ENCODE measurements at regions not wholly inside any gene's neighbourhood (a gene's known extent, or its start where the extent isn't known, plus 50 kb on each side); places are given as distances from the start of the nearest gene placed in this dataset.

DNA sequence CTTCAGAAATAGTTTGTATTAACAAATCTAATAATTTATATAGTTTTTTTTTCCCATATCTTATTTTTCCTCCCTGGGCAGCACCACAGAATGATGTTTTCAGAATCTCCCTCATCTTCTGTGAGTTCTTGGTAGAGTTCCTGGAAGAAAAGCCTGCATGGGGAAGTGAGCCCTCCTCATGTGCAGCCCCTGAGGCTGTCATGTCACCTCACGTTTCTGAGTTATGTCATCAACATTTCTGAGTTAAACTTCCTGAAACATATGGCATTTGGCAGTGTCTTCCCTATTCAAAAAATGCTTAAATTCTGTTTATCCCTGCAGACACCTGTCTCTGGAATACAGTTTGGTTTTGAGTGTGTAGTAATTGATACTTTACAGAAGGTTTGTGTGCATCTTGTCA, 979.0 kb downstream of the TMEM121 start:
- H3K9me3 ChIP-seq (ENCODE audit: insufficient read depth, low read depth, low read length) = peaks cover 3% of the 10 kb centered on the region
- peaks cover 11% of the 10 kb centered on the region for H3K9me3 Mint-ChIP-seq (ENCODE audit: unreplicated experiment)

DNA sequence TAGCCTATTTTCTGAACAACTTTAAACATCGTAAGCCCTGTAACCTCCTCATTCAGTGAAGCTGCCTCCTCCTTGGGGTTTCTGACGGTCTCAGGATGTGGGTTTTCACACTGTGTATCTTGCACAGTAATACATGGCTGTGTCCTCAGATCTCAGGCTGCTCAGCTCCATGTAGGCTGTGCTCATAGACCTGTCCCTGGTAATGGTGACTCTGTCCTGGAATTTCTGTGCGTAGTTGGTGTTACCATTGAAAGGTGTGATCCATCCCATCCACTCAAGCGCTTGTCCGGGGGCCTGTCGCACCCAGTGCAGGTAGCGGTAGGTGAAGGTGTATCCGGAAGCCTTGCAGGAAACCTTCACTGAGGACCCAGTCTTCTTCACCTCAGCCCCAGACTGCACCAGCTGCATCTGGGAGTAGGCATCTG, 980.5 kb downstream of the TMEM121 start:
- H3K79me2 ChIP-seq (ENCODE audit: insufficient read depth, low read length) = no peaks in the 10 kb centered on the region
- no peaks in the 10 kb centered on the region for H3K27me3 ChIP-seq (ENCODE audit: insufficient read depth, low read length)
- H3K4me3 Mint-ChIP-seq (ENCODE audit: unreplicated experiment) = no peak overlapping the region
- H3K36me3 ChIP-seq (ENCODE audit: insufficient read depth, low read length) = no peaks in the 10 kb centered on the region
- FAIRE-seq (no peak), DNase-seq (ENCODE audit: low read depth) (no peak)
- no peaks in the 10 kb centered on the region for H3K36me3 Mint-ChIP-seq (ENCODE audit: low read depth, unreplicated experiment)
- no peaks in the 10 kb centered on the region for H4K20me1 ChIP-seq (ENCODE audit: insufficient read depth, low read length)
- no peak overlapping the region for H3K4me2 ChIP-seq (ENCODE audit: low read length)
- no peak overlapping the region for H2AFZ ChIP-seq (ENCODE audit: low read depth, low read length)
- TF ChIP-seq EZH2 (IDR thresholded peaks at IDR 0.05; ENCODE audit: insufficient read depth, low read length) = no peak
- TF ChIP-seq, protein P1, sequence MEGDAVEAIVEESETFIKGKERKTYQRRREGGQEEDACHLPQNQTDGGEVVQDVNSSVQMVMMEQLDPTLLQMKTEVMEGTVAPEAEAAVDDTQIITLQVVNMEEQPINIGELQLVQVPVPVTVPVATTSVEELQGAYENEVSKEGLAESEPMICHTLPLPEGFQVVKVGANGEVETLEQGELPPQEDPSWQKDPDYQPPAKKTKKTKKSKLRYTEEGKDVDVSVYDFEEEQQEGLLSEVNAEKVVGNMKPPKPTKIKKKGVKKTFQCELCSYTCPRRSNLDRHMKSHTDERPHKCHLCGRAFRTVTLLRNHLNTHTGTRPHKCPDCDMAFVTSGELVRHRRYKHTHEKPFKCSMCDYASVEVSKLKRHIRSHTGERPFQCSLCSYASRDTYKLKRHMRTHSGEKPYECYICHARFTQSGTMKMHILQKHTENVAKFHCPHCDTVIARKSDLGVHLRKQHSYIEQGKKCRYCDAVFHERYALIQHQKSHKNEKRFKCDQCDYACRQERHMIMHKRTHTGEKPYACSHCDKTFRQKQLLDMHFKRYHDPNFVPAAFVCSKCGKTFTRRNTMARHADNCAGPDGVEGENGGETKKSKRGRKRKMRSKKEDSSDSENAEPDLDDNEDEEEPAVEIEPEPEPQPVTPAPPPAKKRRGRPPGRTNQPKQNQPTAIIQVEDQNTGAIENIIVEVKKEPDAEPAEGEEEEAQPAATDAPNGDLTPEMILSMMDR (IDR thresholded peaks at IDR 0.05; ENCODE audit: insufficient read depth, low read depth, low read length) = no peak
- no peak overlapping the region for H3K27ac ChIP-seq (ENCODE audit: low read depth, low read length)
- no peak overlapping the region for H3K27ac Mint-ChIP-seq (ENCODE audit: unreplicated experiment)
- no peaks in the 10 kb centered on the region for H3K27me3 Mint-ChIP-seq (ENCODE audit: low read depth, unreplicated experiment)
- peaks cover 6% of the 10 kb centered on the region for H3K9me3 ChIP-seq (ENCODE audit: insufficient read depth, low read depth, low read length)
- H3K4me3 ChIP-seq (ENCODE audit: insufficient read depth, low read depth, low read length) = no peak overlapping the region
- H3K9ac ChIP-seq (ENCODE audit: low read length) = no peak overlapping the region
- no peaks in the 10 kb centered on the region for H3K4me1 Mint-ChIP-seq (ENCODE audit: low read depth, unreplicated experiment)
- peaks cover 16% of the 10 kb centered on the region for H3K9me3 Mint-ChIP-seq (ENCODE audit: unreplicated experiment)
- no peaks in the 10 kb centered on the region for H3K4me1 ChIP-seq (ENCODE audit: insufficient read depth, low read length)

More for the DNA sequence above, 979.0 kb downstream of the TMEM121 start:
- no peaks in the 10 kb centered on the region for H3K79me2 ChIP-seq (ENCODE audit: insufficient read depth, low read length)
- H3K36me3 ChIP-seq (ENCODE audit: insufficient read depth, low read length) = no peaks in the 10 kb centered on the region
- H3K9ac ChIP-seq (ENCODE audit: low read length) = no peak overlapping the region
- no peaks in the 10 kb centered on the region for H3K27me3 Mint-ChIP-seq (ENCODE audit: low read depth, unreplicated experiment)
- H4K20me1 ChIP-seq (ENCODE audit: insufficient read depth, low read length) = no peaks in the 10 kb centered on the region
- H2AFZ ChIP-seq (ENCODE audit: low read depth, low read length) = no peak overlapping the region
- H3K27ac ChIP-seq (ENCODE audit: low read depth, low read length) = no peak overlapping the region
- DNase-seq (ENCODE audit: low read depth) (no peak), FAIRE-seq (no peak)
- H3K4me1 ChIP-seq (ENCODE audit: insufficient read depth, low read length) = no peaks in the 10 kb centered on the region
- H3K4me3 Mint-ChIP-seq (ENCODE audit: unreplicated experiment) = no peak overlapping the region
- no peaks in the 10 kb centered on the region for H3K27me3 ChIP-seq (ENCODE audit: insufficient read depth, low read length)
- H3K4me2 ChIP-seq (ENCODE audit: low read length) = no peak overlapping the region
- no peak overlapping the region for H3K27ac Mint-ChIP-seq (ENCODE audit: unreplicated experiment)
- H3K4me1 Mint-ChIP-seq (ENCODE audit: low read depth, unreplicated experiment) = no peaks in the 10 kb centered on the region
- H3K36me3 Mint-ChIP-seq (ENCODE audit: low read depth, unreplicated experiment) = no peaks in the 10 kb centered on the region
- TF ChIP-seq, protein P1 (IDR thresholded peaks at IDR 0.05; ENCODE audit: insufficient read depth, low read depth, low read length) = no peak
- TF ChIP-seq EZH2 (IDR thresholded peaks at IDR 0.05; ENCODE audit: insufficient read depth, low read length) = no peak
- H3K4me3 ChIP-seq (ENCODE audit: insufficient read depth, low read depth, low read length) = no peak overlapping the region

DNA sequence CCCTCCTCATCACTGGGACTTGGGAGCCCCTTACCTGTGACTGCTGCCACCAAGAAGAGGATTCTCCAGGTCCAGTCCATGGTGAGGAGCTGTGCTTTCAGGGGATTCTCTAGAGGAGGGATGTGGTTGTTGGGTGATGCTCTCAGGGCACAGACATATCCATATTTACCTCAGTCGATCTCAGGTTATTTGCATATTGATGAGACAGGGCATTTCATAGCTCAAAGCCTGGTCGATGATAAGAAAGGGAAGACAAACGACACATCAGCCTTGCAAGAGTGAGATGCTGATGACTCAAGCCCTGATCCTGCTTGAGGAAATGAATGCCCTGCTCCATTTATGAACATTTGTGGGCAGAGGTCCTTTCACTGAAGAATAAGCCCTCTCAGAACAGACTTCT, 981.0 kb downstream of the TMEM121 start:
- H3K36me3 Mint-ChIP-seq (ENCODE audit: low read depth, unreplicated experiment) = no peaks in the 10 kb centered on the region

More for the DNA sequence above, 981.0 kb downstream of the TMEM121 start:
- H3K4me1 ChIP-seq (ENCODE audit: insufficient read depth, low read length) = no peaks in the 10 kb centered on the region
- H3K9me3 ChIP-seq (ENCODE audit: insufficient read depth, low read depth, low read length) = peaks cover 6% of the 10 kb centered on the region
- H3K79me2 ChIP-seq (ENCODE audit: insufficient read depth, low read length) = no peaks in the 10 kb centered on the region
- Mint-ChIP-seq H3K9me3 (ENCODE audit: unreplicated experiment) (peaks cover 16% of the 10 kb centered on the region), H3K27me3 (ENCODE audit: low read depth, unreplicated experiment) (no peaks in the 10 kb centered on the region), H3K27ac (ENCODE audit: unreplicated experiment) (no peak overlapping the region), H3K4me3 (ENCODE audit: unreplicated experiment) (no peak overlapping the region), H3K4me1 (ENCODE audit: low read depth, unreplicated experiment) (no peaks in the 10 kb centered on the region)
- H4K20me1 ChIP-seq (ENCODE audit: insufficient read depth, low read length) = no peaks in the 10 kb centered on the region
- FAIRE-seq = no peak
- no peak overlapping the region for H3K27ac ChIP-seq (ENCODE audit: low read depth, low read length)
- H3K9ac ChIP-seq (ENCODE audit: low read length) = no peak overlapping the region
- no peaks in the 10 kb centered on the region for H3K27me3 ChIP-seq (ENCODE audit: insufficient read depth, low read length)
- TF ChIP-seq, protein P1 (IDR thresholded peaks at IDR 0.05; ENCODE audit: insufficient read depth, low read depth, low read length) = no peak
- TF ChIP-seq EZH2 (IDR thresholded peaks at IDR 0.05; ENCODE audit: insufficient read depth, low read length) = no peak
- H3K4me3 ChIP-seq (ENCODE audit: insufficient read depth, low read depth, low read length) = no peak overlapping the region
- H3K36me3 ChIP-seq (ENCODE audit: insufficient read depth, low read length) = no peaks in the 10 kb centered on the region
- DNase-seq (ENCODE audit: low read depth) = no peak
- H3K4me2 ChIP-seq (ENCODE audit: low read length) = no peak overlapping the region
- no peak overlapping the region for H2AFZ ChIP-seq (ENCODE audit: low read depth, low read length)
